ENCODE measurements at regions not wholly inside any gene's neighbourhood (a gene's known extent, or its start where the extent isn't known, plus 50 kb on each side); places are given as distances from the start of the nearest gene placed in this dataset.

DNA sequence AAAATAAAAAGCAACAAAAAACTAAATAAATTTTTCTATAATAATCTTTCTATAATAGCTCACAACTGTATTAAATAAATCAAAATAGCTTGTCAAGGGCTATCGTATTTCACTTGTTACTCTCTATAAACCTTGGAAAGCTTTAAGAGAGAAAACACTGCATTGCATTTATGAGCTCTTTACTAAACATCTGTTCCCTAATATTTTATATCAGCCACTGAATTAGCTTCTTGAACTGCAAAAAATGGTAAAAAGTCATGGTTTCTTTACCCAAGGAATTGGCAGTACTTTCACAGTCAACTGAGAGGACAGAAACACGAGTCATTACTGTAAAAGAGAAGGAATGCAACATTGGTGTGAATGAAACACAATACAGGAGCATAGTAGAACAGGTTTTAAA, 671.2 kb downstream of the PCDH18 start:
- TF ChIP-seq, protein P1, sequence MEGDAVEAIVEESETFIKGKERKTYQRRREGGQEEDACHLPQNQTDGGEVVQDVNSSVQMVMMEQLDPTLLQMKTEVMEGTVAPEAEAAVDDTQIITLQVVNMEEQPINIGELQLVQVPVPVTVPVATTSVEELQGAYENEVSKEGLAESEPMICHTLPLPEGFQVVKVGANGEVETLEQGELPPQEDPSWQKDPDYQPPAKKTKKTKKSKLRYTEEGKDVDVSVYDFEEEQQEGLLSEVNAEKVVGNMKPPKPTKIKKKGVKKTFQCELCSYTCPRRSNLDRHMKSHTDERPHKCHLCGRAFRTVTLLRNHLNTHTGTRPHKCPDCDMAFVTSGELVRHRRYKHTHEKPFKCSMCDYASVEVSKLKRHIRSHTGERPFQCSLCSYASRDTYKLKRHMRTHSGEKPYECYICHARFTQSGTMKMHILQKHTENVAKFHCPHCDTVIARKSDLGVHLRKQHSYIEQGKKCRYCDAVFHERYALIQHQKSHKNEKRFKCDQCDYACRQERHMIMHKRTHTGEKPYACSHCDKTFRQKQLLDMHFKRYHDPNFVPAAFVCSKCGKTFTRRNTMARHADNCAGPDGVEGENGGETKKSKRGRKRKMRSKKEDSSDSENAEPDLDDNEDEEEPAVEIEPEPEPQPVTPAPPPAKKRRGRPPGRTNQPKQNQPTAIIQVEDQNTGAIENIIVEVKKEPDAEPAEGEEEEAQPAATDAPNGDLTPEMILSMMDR (conservative IDR thresholded peaks at IDR 0.05; ENCODE audit: low read depth, low read length) = no peak
- TF ChIP-seq EZH2 (IDR thresholded peaks at IDR 0.05; ENCODE audit: borderline replicate concordance, low read depth, low read length, poor library complexity, severe bottlenecking) = no peak

All from A673 (cell line).